CD4-positive, alpha-beta T cell treated with Interleukin-4 for 1 hour (primary cell): ENCODE measurements at regions not wholly inside any gene's neighbourhood (a gene's known extent, or its start where the extent isn't known, plus 50 kb on each side); places are given as distances from the start of the nearest gene placed in this dataset.

ENCODE experiments used
- DNase-seq, 2 donors: peaks; one replicate each; pipeline ENCODE4 v3.0.0-alpha.2; 2020 to 2022

- DNase-seq, result no peak
Measured at GRCh38 chr16:74232806-74233465, 63.7 kb upstream of the PSMD7 start.

DNA sequence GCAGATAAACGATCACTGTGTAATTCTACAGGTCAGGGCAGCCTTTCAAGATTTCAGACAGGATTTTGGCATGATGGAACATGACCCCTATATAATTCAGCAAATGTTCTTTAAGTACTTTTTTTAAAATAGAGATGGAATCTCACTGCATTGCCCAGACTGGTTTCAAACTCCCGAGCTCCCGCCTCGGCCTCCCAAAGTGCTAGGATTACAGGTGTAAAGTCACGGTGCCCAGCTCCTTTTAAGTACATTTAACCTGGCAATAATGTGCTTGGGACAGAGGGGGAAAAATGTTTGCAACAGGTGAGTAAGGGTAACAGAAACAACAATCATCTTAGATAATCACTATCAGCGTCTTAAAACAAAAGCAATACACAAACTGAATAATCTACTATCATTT, 66.5 kb upstream of the PSMD7 start:
- DNase-seq, result no peak

DNA sequence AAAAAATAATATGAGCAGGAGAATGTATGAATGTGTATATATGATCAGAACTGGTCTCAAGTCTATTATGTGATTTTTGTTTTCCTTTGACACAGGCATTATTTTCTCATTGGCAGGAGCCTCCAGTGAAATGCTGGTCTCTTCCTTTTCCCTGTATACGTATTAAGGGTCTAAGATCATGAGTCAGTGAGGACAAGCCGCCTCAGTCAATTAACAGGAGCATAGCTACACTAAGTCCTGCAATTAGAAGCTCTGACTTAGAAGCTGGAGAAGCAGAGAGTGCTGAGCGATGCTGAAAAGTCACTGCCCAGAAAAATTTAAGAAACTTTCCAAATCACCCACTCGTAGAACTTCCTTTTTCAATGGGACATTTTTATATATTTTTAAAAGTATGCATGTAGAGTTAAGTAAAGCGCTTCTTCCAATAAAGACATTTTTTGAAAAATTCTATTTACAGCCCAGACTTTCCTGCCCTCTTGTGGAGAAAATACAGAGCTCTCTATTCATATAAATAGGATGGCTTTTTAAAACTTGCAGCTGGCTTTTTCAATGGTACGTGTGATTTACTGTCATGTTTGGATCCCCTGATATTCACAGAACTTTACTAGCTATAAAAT, 70.2 kb upstream of the PSMD7 start:
- no peak for DNase-seq

DNA sequence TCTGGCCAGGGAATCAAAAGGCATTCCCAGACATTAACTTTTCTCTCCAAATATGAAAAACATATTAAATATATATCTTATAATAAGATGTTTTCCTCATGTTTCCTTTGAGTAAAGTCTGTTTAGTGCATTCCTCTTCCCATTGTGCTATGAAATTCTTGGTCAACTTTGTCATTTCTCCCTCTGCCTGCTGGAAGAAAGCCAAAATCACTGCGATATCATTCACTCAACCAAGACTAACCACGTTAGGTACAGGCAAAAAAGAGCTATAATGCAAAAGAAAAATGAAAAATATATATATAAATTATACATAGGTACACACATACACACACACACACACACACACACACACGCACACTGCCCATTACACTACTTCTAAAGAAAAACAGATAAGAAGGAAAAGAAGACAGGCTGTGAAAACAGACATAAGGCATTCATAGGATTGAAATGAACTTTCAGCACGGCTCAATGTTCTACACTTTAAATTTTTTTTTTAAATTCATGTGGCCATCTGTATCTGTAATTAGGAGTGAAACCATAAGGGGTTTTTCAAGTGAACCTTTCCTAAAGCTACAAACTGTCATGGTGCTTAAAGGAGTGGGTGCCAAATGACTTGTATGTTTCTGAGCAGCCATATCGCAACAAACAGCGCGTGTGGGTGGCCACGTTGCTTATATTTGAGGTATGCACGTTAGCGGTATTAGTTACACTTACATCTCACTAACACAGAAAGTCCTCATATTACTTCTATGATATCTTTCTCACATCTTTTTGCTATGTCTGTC, 71.6 kb upstream of the PSMD7 start:
- no peak for DNase-seq

GRCh38 chr16:74221828-74222227, 74.8 kb upstream of the PSMD7 start:
- DNase-seq, result no peak

- DNase-seq, result no peak
Measured at GRCh38 chr16:74219706-74220105, 76.9 kb upstream of the PSMD7 start.

DNA sequence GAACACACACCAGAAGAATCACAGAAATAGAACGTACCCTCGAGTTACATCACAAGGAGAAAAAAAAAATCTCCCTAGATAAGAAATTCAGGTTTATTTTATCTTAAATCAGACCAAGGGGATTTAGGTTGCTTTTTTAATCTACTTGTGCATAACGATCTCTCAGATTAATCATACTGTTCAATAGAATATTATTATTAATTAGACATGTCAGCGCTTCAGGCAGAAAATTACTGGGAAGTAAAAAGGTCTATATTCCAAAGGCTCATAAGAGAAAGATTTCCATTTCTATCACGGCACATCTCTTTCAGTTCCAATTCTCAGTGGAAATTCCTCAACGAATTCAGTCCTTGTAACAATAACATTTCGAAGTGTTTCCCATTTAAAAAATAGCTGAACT, 77.7 kb upstream of the PSMD7 start:
- DNase-seq, result no peak

DNA sequence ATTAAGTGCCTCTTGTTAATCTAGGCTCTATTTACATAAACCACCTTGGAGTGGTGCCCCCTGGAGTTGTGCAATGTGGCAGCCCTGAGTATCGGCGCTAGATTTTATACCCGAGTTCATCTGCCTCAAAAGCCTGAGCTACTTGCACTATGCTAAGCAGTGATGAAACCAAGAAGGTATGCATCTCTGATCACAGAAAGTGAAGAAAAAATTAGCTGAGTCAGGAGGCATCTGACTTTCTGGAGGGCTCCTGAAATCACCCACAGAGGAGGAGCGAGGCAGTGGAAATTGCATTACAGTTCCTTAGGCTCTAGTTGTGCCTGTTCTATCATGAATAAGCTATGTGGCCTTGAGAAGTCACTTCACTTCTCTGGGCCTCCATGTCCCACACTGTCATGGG, 80.3 kb upstream of the PSMD7 start:
- DNase-seq, result no peak

DNA sequence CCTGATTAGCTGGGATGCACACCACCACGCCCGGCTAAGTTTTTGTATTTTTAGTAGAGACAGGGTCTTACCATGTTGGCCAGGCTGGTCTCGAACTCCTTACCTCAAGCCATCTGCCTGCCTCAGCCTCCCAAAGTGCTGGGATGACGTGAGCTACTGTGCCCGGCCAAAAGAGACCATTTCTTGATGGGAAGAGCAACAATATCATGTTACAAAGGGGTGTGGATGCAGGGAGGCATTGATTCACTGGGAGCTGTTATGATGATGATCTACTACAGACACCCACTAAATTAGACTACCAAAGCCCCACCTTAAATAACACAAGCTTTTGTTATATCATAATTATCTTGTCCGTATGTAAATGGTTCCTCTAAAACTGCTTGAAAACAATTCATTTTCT, 81.4 kb upstream of the PSMD7 start:
- no peak for DNase-seq

GRCh38 chr16:74213372-74213771, 83.2 kb upstream of the PSMD7 start:
- DNase-seq, result no peak

GRCh38 chr16:74210245-74210644, 86.4 kb upstream of the PSMD7 start:
- no peak for DNase-seq

GRCh38 chr16:74202009-74202408, 94.6 kb upstream of the PSMD7 start:
- no peak for DNase-seq

DNA sequence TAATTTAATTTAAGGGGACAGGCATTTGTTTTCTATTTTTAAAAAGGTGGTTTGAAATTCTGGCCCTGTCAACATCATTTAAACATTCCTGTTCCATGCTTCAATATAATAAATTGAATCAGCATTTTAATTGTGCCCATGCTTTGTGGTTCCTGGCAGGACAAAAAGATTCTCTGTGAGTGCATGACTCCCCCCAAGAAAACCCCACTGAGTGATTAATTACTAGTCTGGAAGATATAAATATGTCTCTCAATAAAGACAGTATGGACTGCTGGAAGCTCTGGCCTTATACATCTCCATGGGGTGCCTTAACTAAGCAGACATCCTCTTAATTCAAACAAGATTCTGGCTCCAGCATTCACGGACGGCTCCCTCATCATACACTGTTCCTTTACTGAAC, 95.0 kb upstream of the PSMD7 start:
- DNase-seq, result no peak

- DNase-seq, result no peak
Measured at GRCh38 chr16:74200921-74201320, 95.7 kb upstream of the PSMD7 start.

GRCh38 chr16:74199842-74200124, 96.8 kb upstream of the PSMD7 start:
- no peak for DNase-seq

DNA sequence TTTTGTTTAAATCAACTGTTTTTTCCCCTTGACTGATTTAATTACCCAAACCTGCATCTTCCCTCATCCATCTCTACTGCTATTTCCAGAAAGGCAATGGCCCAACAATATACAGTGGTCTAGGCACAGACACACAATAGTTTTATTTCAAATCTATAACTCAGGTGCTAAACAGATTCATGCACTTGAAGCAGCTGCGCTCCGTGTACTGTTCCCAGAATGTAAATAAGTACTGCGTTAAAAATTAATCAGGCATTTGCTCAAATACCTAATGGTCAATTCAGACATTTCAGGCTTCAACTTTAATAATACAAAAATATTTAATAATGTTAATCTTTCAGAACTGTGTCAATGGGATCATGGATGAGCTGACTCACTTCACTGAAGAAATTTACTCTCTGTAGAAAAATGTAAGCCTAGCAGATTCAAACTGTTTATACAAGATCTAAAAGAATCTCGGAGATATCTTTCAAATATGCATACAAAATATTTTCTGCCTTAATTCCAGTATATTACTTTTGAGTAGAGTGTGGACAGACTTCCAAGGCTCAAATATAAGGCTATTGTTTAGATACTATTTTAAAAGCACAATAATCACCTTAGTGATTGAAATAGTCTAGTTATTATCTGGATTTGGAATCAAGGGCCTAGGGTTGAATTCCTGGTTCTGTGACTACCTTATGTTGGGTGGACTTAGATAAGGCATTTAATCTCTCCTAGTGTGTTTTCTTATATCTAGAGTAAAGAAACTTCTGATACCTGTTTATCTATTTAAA, 97.4 kb upstream of the PSMD7 start:
- no peak for DNase-seq

GRCh38 chr16:74192281-74192797, 104.3 kb upstream of the PSMD7 start:
- DNase-seq, result no peak

- no peak for DNase-seq
Measured at GRCh38 chr16:74190292-74190691, 106.3 kb upstream of the PSMD7 start.

- no peak for DNase-seq
Measured at GRCh38 chr16:74188856-74189255, 107.8 kb upstream of the PSMD7 start.

DNA sequence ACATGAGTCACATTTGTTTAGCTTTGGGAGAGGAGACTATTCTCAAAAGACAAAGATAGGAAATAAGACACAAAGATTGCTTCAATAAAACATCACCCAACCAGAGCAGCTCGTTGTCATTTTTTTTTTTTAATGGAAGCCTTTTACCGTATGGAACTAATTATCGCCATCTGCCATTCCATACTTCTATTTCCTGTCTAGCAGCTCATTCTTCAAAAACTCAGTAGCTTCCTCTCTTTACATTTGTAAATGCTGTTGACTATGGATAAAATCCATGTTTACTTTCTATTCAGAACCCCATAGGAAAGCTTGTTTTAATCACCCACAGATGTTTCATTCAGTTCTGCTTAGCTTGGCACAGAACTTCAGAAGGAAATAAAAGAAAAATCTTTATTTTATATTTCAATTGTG, 110.0 kb upstream of the PSMD7 start:
- no peak for DNase-seq

DNA sequence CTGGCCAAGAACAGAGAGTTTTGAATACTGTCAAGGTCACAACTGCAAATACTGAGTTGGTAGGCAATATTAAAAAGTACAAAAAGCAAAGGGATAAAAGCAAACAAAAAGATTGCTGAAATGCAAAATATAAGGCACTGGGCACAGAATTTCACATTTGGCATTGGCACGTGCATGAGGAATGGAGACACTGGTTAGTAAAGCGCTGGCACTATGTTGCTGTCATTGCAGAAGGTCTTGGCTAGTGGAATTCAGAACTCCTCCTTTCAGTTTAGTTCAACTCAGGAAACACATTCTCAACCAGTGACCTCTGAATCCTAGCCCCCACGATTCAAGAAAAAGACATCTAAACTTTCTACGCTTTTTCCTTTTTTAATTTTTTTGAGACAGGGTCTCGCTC, 111.8 kb upstream of the PSMD7 start:
- no peak for DNase-seq

GRCh38 chr16:74183601-74184360, 112.8 kb upstream of the PSMD7 start:
- DNase-seq, result no peak
